A673 (cell line): ENCODE measurements at regions not wholly inside any gene's neighbourhood (a gene's known extent, or its start where the extent isn't known, plus 50 kb on each side); places are given as distances from the start of the nearest gene placed in this dataset.

Source experiments
- BruUV-seq: library from RNA; stranded (reverse); fragments of 400-500 nt; replicated peaks from 2 replicates; lab custom pipeline; 2021; lab: Mats Ljungman, UMichigan
- CTCF ChIA-PET: fragments of 300-600 bp; sonication (Branson Sonifier 250); formaldehyde crosslinking; loops from one replicate; lab custom pipeline; 2022; ENCODE audit warnings: antibody characterized with exemption; lab: Charles Lee
- POLR2A ChIA-PET: fragments of 300-600 bp; sonication (Branson Sonifier 250); formaldehyde crosslinking; loops from one replicate; lab custom pipeline; 2022; ENCODE audit warnings: antibody characterized with exemption; ENCODE audit not compliant: low non-redundant PET; lab: Charles Lee
- DNase-seq: peaks from one replicate; pipeline ENCODE4 v3.0.0-alpha.2; 2015; ENCODE audit warnings: low spot score
- H3K27ac ChIP-seq: fragments of 200-600 bp; sonication (generic); 2 replicates; pipeline ENCODE4 v1.5.1; 2016; ENCODE audit warnings: mixed run types, low read depth, mild to moderate bottlenecking, mixed read lengths, antibody characterized with exemption, low read length; ENCODE audit not compliant: poor library complexity, severe bottlenecking
- H3K27me3 ChIP-seq: fragments of 200-600 bp; sonication (generic); replicated peaks from 2 replicates; pipeline ENCODE4 v1.6.1; 2017; ENCODE audit warnings: mixed run types, low read depth, mild to moderate bottlenecking, mixed read lengths, antibody characterized with exemption, low read length; ENCODE audit not compliant: insufficient read depth, poor library complexity
- H3K36me3 ChIP-seq: fragments of 200-600 bp; sonication (generic); 2 replicates; pipeline ENCODE4 v1.6.1; 2016; ENCODE audit warnings: mixed run types, mild to moderate bottlenecking, mixed read lengths, antibody characterized with exemption, low read length; ENCODE audit not compliant: insufficient read depth, poor library complexity, severe bottlenecking
- H3K4me1 ChIP-seq: fragments of 200-600 bp; sonication (generic); 2 replicates; pipeline ENCODE4 v1.6.1; 2017; ENCODE audit warnings: mixed run types, mild to moderate bottlenecking, mixed read lengths, antibody characterized with exemption, low read length; ENCODE audit not compliant: insufficient read depth, poor library complexity, severe bottlenecking
- H3K4me3 ChIP-seq: fragments of 200-600 bp; sonication (generic); 2 replicates; pipeline ENCODE4 v1.5.1; 2016; ENCODE audit warnings: low read depth, mixed run types, mild to moderate bottlenecking, mixed read lengths, low read length; ENCODE audit not compliant: poor library complexity, severe bottlenecking
- H3K9me3 ChIP-seq: fragments of 200-600 bp; sonication (generic); 2 replicates; pipeline ENCODE4 v1.6.1; 2016; ENCODE audit warnings: mixed run types, low read depth, mild to moderate bottlenecking, mixed read lengths, antibody characterized with exemption, low read length; ENCODE audit not compliant: poor library complexity, severe bottlenecking
- EZH2 ChIP-seq: fragments of 200-600 bp; sonication (generic); IDR thresholded peaks from 2 replicates; pipeline ENCODE4 v1.6.1; 2017; ENCODE audit warnings: borderline replicate concordance, low read depth, mild to moderate bottlenecking, mixed read lengths, antibody characterized with exemption, low read length; ENCODE audit not compliant: poor library complexity, severe bottlenecking
- intact Hi-C: fragments of 100-400 bp; cut with micrococcal nuclease; formaldehyde crosslinking; loops from one replicate; pipeline ENCODE4 v1.10.0; 2022; ENCODE audit not compliant: unreplicated experiment
- TF ChIP-seq, protein P1 (sequence below): fragments of 300-800, 200-600 bp; sonication (generic); conservative IDR thresholded peaks from 2 replicates; pipeline ENCODE4 v1.5.1; 2017; ENCODE audit warnings: low read depth, mild to moderate bottlenecking, antibody characterized with exemption, low read length, moderate library complexity, mixed read lengths

- no peak for TF ChIP-seq EZH2
- TF ChIP-seq, protein P1, sequence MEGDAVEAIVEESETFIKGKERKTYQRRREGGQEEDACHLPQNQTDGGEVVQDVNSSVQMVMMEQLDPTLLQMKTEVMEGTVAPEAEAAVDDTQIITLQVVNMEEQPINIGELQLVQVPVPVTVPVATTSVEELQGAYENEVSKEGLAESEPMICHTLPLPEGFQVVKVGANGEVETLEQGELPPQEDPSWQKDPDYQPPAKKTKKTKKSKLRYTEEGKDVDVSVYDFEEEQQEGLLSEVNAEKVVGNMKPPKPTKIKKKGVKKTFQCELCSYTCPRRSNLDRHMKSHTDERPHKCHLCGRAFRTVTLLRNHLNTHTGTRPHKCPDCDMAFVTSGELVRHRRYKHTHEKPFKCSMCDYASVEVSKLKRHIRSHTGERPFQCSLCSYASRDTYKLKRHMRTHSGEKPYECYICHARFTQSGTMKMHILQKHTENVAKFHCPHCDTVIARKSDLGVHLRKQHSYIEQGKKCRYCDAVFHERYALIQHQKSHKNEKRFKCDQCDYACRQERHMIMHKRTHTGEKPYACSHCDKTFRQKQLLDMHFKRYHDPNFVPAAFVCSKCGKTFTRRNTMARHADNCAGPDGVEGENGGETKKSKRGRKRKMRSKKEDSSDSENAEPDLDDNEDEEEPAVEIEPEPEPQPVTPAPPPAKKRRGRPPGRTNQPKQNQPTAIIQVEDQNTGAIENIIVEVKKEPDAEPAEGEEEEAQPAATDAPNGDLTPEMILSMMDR = no peak
- ChIA-PET CTCF (interaction anchor here (0.5 kb wide), 1 partner anchor 1073 kb away, joined by 3 read pairs; no protein-coding TSS in a partner anchor), POLR2A (no interaction called here)
- BruUV-seq = no TSS peak
- H3K9me3 ChIP-seq = no peaks in the 10 kb centered on the region
- no peaks in the 10 kb centered on the region for H3K4me1 ChIP-seq
- no peak overlapping the region for H3K4me3 ChIP-seq
- H3K36me3 ChIP-seq = no peaks in the 10 kb centered on the region
- no peak for DNase-seq
- H3K27ac ChIP-seq = no peak overlapping the region
- no peaks in the 10 kb centered on the region for H3K27me3 ChIP-seq
- intact Hi-C loops = no loop called here
These were observed 129.7 kb downstream of the CEP57L1 start for GRCh38 chr6:109224994-109225393.

DNA sequence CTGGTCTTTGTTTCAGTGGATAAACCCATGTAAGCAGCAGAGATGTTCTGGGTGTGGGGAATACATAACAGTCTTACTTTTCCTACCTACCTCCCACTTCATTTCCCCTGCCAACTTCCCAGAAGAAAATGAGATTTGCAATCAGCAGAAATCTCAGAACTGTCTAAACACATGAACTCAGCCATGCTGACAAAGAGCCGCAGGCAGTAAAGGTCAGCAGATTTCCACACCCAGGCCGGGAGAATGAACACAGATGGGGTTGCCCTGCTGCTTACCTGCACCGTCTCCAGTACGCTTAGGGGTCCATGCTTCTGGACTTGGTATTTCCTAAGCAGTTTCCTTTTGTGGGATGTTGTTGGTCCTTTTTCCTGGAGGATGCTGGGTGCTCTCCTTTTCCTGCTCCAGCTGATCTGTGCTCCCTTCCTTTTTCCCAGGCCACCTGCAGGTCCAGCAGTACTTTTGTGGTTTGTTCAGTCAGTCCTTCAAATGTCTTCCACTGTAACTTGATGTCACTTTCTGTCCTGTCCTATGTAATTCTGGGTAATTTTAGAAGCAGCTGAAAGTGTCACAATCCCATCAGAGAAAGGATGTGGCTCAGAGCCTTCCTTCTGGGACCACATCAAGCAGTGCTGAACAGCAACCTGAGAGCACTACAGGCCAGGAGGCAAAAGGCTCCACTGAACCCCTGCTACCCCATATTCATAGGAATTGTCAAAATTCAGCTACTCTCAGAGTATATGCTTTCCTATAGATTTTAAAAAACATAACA lies 129.0 kb downstream of the CEP57L1 start:
- DNase-seq = no peak
- H3K4me3 ChIP-seq = no peak overlapping the region
- no TSS peak for BruUV-seq
- intact Hi-C loops = no loop called here
- H3K27me3 ChIP-seq = no peaks in the 10 kb centered on the region
- no peaks in the 10 kb centered on the region for H3K36me3 ChIP-seq
- ChIA-PET POLR2A (no interaction called here), CTCF (no interaction called here)
- no peaks in the 10 kb centered on the region for H3K4me1 ChIP-seq
- no peak for TF ChIP-seq EZH2
- TF ChIP-seq, protein P1 = no peak
- no peak overlapping the region for H3K27ac ChIP-seq
- H3K9me3 ChIP-seq = no peaks in the 10 kb centered on the region

- TF ChIP-seq, protein P1 = no peak
- TF ChIP-seq EZH2 = no peak
- no TSS peak for BruUV-seq
- H3K27me3 ChIP-seq = no peaks in the 10 kb centered on the region
- H3K9me3 ChIP-seq = no peaks in the 10 kb centered on the region
- POLR2A ChIA-PET = no interaction called here
- DNase-seq = no peak
- no peaks in the 10 kb centered on the region for H3K4me1 ChIP-seq
- intact Hi-C loops = no loop called here
- H3K36me3 ChIP-seq = no peaks in the 10 kb centered on the region
- H3K4me3 ChIP-seq = no peak overlapping the region
- no peak overlapping the region for H3K27ac ChIP-seq
- CTCF ChIA-PET = no interaction called here
These were observed 127.5 kb downstream of the CEP57L1 start for GRCh38 chr6:109222848-109223247.
